ENCODE measurements at regions not wholly inside any gene's neighbourhood (a gene's known extent, or its start where the extent isn't known, plus 50 kb on each side); places are given as distances from the start of the nearest gene placed in this dataset.
"Not testable (repeated sequence)": the region's sequence is repeated elsewhere in the genome, so short reads cannot be mapped to it uniquely, and the experiment has no call there.

GRCh38 chr9:115466756-115467155 lies 348.8 kb upstream of the TNC start:
- no peak for TF ChIP-seq CTCF (IDR thresholded peaks at IDR 0.05; ENCODE audit: control insufficient read depth, insufficient read depth, low read depth, low read length, missing control alignments)
- H3K4me3 ChIP-seq (ENCODE audit: control insufficient read depth, low read depth, low read length) = no peak overlapping the region
- no peak for DNase-seq (ENCODE audit: low read depth)

GRCh38 chr9:115469841-115470240 lies 351.9 kb upstream of the TNC start:
- DNase-seq (ENCODE audit: low read depth) = no peak
- H3K4me3 ChIP-seq (ENCODE audit: control insufficient read depth, low read depth, low read length) = no peak overlapping the region
- no peak for TF ChIP-seq CTCF (IDR thresholded peaks at IDR 0.05; ENCODE audit: control insufficient read depth, insufficient read depth, low read depth, low read length, missing control alignments)

GRCh38 chr9:115473032-115473431 lies 355.1 kb upstream of the TNC start:
- H3K4me3 ChIP-seq (ENCODE audit: control insufficient read depth, low read depth, low read length); DNase-seq (ENCODE audit: low read depth): not testable (repeated sequence)

DNA sequence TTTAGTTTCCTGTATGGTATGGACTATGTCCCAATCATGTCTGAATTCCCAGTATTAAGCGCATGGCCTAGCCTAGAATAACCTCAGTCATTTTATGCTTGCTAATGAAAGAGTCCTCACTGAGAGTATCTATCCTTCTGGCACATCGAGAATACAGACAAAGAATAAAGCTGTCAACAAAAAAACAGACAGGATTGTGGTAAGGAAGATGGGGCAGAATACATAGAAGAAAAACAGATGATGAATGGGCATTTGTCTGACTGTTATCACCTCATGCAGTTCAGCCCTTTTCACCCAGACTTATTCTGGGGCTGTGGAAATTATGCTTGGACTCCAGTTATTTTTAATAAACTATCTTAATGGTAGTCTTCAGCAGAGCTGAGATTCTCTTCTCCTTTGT lies 363.8 kb upstream of the TNC start:
- DNase-seq (ENCODE audit: low read depth) = no peak
- no peak for TF ChIP-seq CTCF (IDR thresholded peaks at IDR 0.05; ENCODE audit: control insufficient read depth, insufficient read depth, low read depth, low read length, missing control alignments)
- no peak overlapping the region for H3K4me3 ChIP-seq (ENCODE audit: control insufficient read depth, low read depth, low read length)

DNA sequence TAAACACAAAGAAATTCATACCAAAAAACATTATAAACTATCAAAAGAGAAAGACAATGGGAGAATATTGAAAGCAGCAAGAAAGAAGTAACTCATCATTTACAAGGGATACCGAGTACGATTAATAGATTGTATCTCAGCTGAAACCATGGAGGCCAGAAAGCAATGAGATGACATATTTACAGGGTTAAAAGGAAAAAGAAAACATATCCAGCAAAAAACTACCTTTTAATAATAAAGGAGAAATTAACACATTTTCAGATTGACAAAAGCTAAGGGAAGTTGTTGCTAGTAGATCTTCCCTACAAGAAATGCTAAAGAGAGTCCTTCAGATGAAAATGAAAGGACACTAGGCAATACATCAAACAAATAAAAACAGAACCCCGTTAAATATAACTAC lies 364.8 kb upstream of the TNC start:
- DNase-seq (ENCODE audit: low read depth) = no peak
- no peak for TF ChIP-seq CTCF (IDR thresholded peaks at IDR 0.05; ENCODE audit: control insufficient read depth, insufficient read depth, low read depth, low read length, missing control alignments)
- H3K4me3 ChIP-seq (ENCODE audit: control insufficient read depth, low read depth, low read length) = no peak overlapping the region

DNA sequence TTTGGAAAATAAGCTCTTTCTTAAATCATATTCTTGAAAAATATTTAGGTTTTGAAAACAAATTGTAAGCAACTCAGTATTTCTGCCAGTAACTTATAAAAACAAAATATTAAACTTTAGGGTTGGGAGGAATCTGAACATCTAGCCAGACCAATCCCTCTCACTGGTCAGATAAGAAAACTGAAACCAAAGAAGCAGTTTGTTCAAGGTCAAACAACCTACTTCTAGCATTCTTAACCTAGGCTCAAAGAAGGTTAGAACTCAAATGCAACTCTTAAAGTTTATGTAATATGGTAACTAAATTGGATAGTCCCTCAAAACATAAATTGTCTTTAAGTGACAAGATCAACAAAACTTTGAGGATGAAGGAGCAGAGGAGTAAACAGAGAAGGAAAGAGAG lies 374.9 kb upstream of the TNC start:
- no peak for DNase-seq (ENCODE audit: low read depth)
- no peak overlapping the region for H3K4me3 ChIP-seq (ENCODE audit: control insufficient read depth, low read depth, low read length)
- TF ChIP-seq CTCF (IDR thresholded peaks at IDR 0.05; ENCODE audit: control insufficient read depth, insufficient read depth, low read depth, low read length, missing control alignments) = no peak

GRCh38 chr9:115494393-115494792 lies 376.4 kb upstream of the TNC start:
- TF ChIP-seq CTCF (IDR thresholded peaks at IDR 0.05; ENCODE audit: control insufficient read depth, insufficient read depth, low read depth, low read length, missing control alignments) = no peak
- no peak for DNase-seq (ENCODE audit: low read depth)
- no peak overlapping the region for H3K4me3 ChIP-seq (ENCODE audit: control insufficient read depth, low read depth, low read length)

Measured in AG09309 (cell line).